T-helper 1 cell treated with Interleukin-12 subunit alpha and Interleukin-12 subunit beta and Interleukin-4 antibody, amounts not matched to agents 30 μg/mL and 1 μg/mL, for 36 hours (primary cell): ENCODE measurements at regions not wholly inside any gene's neighbourhood (a gene's known extent, or its start where the extent isn't known, plus 50 kb on each side); places are given as distances from the start of the nearest gene placed in this dataset.

Source experiments
- H3K27ac Mint-ChIP-seq: one replicate; pipeline ENCODE4 v1.8.0; 2021; ENCODE audit warnings: mild to moderate bottlenecking, mixed read lengths
- H3K27me3 Mint-ChIP-seq: one replicate; pipeline ENCODE4 v1.8.0; 2021; ENCODE audit warnings: low read depth, mixed read lengths
- H3K36me3 Mint-ChIP-seq: one replicate; pipeline ENCODE4 v1.8.0; 2021; ENCODE audit warnings: low read depth, mixed read lengths
- H3K4me1 Mint-ChIP-seq: one replicate; pipeline ENCODE4 v1.8.0; 2021; ENCODE audit warnings: low read depth, mixed read lengths
- H3K4me3 Mint-ChIP-seq: one replicate; pipeline ENCODE4 v1.8.0; 2021; ENCODE audit warnings: mild to moderate bottlenecking, moderate library complexity, mixed read lengths
- H3K9me3 Mint-ChIP-seq: one replicate; pipeline ENCODE4 v1.8.0; 2021; ENCODE audit warnings: mixed read lengths

DNA sequence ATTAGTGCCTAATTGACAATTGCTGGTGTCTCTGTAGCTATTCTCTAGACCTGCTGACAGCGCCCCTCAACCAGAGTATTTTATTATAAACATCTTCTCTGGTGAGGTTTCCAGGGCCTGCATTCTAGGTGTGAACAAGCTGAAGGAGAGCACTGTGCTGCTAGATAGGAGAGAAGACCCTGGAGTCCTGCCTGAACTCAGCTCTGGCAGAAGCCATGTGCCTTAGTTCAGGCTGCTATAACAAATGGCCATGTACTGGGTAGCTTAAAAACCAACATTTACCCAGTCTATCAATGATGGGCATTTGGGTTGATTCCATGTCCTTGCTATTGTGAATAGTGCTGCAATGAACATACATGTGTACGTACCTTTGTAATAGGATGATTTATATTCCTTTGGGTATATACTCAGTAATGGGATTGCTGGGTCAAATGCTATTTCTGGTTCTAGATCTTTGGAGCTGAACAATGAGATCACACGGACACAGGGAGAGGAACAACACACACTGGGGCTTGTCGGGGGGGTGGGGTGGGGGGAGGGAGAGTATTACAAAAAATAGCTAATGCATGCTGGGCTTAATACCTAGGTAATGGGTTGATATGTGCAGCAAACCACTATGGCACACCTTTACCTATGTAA, 185.5 kb upstream of the CPEB2 start:
- no peaks in the 10 kb centered on the region for H3K4me1 Mint-ChIP-seq
- no peak overlapping the region for H3K4me3 Mint-ChIP-seq
- H3K36me3 Mint-ChIP-seq = no peaks in the 10 kb centered on the region
- no peak overlapping the region for H3K27ac Mint-ChIP-seq
- no peaks in the 10 kb centered on the region for H3K27me3 Mint-ChIP-seq
- no peaks in the 10 kb centered on the region for H3K9me3 Mint-ChIP-seq

DNA sequence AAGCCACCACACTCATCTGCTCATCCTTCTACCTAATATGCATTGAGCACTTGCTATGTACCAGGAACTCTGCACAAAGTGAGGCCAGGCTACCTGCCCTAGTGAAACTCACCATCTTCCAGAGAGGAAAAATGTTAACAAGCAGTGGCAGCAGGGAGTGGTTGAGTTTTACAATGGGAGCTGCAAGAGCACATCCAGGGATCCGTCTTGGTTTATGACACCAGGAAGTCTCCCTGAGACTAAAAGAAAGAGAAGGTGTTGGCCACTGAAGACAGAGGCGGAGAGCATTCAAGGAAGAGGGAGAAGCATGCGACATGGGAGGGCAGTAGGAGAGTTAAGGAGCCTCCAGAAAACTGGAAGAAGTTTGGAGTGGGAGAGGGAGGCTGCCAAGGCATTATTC, 178.1 kb upstream of the CPEB2 start:
- Mint-ChIP-seq H3K36me3 (no peaks in the 10 kb centered on the region), H3K9me3 (no peaks in the 10 kb centered on the region), H3K27me3 (no peaks in the 10 kb centered on the region), H3K4me3 (no peak overlapping the region), H3K27ac (no peak overlapping the region), H3K4me1 (no peaks in the 10 kb centered on the region)

GRCh38 chr4:14827111-14827510, 175.2 kb upstream of the CPEB2 start:
- Mint-ChIP-seq H3K4me1 (no peaks in the 10 kb centered on the region), H3K27me3 (no peaks in the 10 kb centered on the region), H3K9me3 (no peaks in the 10 kb centered on the region), H3K36me3 (no peaks in the 10 kb centered on the region), H3K27ac (no peak overlapping the region), H3K4me3 (no peak overlapping the region)

DNA sequence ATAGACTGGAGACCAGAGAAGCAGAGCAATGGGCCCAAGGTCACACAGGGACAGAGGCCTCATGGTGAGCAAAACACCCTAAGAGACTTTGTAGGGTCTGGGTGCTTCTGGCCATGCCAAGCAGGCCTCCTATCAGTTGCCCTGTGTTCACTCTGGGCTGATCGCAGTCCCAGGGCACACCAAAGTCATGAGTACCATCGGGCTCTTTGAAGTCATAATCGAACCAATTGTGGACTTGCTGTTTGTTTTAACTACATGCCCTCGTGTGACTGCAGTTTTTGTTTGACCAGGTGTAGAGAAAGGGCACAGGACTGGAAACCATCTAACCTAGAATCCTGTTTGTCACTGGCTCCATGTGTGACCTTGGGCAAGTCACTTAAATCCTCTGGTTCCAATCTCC, 172.5 kb upstream of the CPEB2 start:
- no peaks in the 10 kb centered on the region for H3K27me3 Mint-ChIP-seq

DNA sequence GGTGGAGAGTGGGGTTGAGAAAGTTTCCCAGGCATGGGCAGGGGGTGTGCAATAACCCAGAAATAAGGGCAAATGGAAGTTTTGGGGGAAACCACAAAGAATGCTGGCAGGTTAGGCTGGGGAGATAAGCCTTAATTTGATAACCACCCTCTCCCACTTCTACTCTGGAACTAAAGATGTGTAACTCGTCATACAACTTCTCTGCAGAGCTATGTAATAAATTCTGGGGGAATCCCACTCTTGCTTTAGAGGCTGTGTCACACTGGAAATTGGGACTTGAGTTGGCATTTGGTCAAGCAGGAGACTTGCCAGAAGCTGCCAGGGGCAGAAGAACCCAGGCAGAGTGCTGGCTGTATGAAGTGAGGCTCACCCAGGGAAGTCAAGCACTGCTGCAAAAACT, 170.9 kb upstream of the CPEB2 start:
- H3K9me3 Mint-ChIP-seq = no peaks in the 10 kb centered on the region
- H3K4me1 Mint-ChIP-seq = no peaks in the 10 kb centered on the region
- H3K27me3 Mint-ChIP-seq = no peaks in the 10 kb centered on the region
- H3K27ac Mint-ChIP-seq = no peak overlapping the region
- no peak overlapping the region for H3K4me3 Mint-ChIP-seq
- H3K36me3 Mint-ChIP-seq = no peaks in the 10 kb centered on the region

More for the DNA sequence above, 172.5 kb upstream of the CPEB2 start:
- Mint-ChIP-seq H3K27ac (no peak overlapping the region), H3K9me3 (no peaks in the 10 kb centered on the region), H3K36me3 (no peaks in the 10 kb centered on the region), H3K4me3 (no peak overlapping the region), H3K4me1 (no peaks in the 10 kb centered on the region)

- Mint-ChIP-seq H3K4me1 (no peaks in the 10 kb centered on the region), H3K9me3 (peaks cover 4% of the 10 kb centered on the region), H3K27me3 (no peaks in the 10 kb centered on the region), H3K36me3 (no peaks in the 10 kb centered on the region), H3K27ac (no peak overlapping the region), H3K4me3 (no peak overlapping the region)
Observed at GRCh38 chr4:14833053-14833452, 169.2 kb upstream of the CPEB2 start.

DNA sequence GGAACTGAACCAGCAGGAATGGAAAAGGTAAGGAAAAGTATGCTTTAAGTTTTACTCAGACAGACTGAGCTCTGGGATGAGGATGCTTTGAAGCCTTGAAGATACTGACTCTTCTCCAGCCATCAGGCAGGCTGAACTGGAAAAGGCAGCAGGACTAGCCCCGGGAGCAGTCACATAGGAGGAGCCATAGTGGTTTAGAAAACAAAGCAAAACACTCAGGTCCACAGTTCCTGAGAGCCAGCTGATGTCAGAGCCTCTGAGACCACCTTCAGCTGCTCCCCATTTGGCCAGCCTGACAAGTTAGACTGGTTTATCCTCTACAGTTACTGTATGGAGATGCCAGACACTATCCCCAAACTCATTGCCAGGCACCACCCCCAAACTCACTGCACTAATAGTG, 167.9 kb upstream of the CPEB2 start:
- H3K27me3 Mint-ChIP-seq = no peaks in the 10 kb centered on the region
- H3K9me3 Mint-ChIP-seq = peaks cover 4% of the 10 kb centered on the region
- H3K27ac Mint-ChIP-seq = no peak overlapping the region
- H3K4me1 Mint-ChIP-seq = no peaks in the 10 kb centered on the region
- H3K4me3 Mint-ChIP-seq = no peak overlapping the region
- H3K36me3 Mint-ChIP-seq = no peaks in the 10 kb centered on the region

GRCh38 chr4:14835288-14835687, 167.0 kb upstream of the CPEB2 start:
- H3K27ac Mint-ChIP-seq = no peak overlapping the region
- no peaks in the 10 kb centered on the region for H3K4me1 Mint-ChIP-seq
- no peak overlapping the region for H3K4me3 Mint-ChIP-seq
- no peaks in the 10 kb centered on the region for H3K36me3 Mint-ChIP-seq
- H3K9me3 Mint-ChIP-seq = peaks cover 4% of the 10 kb centered on the region
- H3K27me3 Mint-ChIP-seq = no peaks in the 10 kb centered on the region

DNA sequence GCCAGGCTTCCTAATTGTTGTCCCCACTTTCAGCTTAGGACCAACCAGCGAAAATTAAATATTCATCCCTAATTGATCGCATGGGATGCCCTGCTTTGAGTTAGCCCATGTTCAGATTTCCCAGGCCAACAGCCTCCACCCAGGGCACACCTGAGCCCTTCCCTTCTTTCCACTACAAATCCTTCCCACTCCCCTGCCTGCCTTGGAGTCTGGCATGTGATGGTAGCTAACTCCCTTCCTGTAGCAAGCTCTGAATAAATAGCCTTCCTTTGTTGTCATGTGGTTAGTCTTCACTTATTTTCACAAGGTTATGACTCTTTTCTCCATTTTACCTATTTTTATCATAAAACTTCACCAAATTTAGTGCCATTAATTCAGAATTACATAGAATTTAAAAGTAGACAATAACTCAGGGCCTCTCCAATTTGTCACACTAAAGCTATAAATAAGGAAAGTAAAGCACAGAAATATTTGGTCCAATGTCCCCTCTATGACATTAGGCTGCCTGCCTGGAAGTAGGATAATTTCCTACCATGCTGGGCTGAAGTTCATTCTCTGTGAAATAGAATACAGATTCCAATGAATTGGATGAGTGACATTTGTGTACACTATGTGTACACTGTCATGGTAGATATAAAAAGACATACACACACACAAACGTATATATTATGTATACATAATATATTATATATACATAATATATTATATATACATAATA, 166.4 kb upstream of the CPEB2 start:
- no peaks in the 10 kb centered on the region for H3K4me1 Mint-ChIP-seq
- H3K27me3 Mint-ChIP-seq = no peaks in the 10 kb centered on the region
- no peak overlapping the region for H3K27ac Mint-ChIP-seq
- no peak overlapping the region for H3K4me3 Mint-ChIP-seq
- no peaks in the 10 kb centered on the region for H3K36me3 Mint-ChIP-seq
- peaks cover 4% of the 10 kb centered on the region for H3K9me3 Mint-ChIP-seq

- Mint-ChIP-seq H3K4me3 (no peak overlapping the region), H3K27ac (no peak overlapping the region), H3K4me1 (no peaks in the 10 kb centered on the region), H3K36me3 (no peaks in the 10 kb centered on the region), H3K9me3 (peaks cover 9% of the 10 kb centered on the region), H3K27me3 (no peaks in the 10 kb centered on the region)
Observed at GRCh38 chr4:14837860-14838259, 164.4 kb upstream of the CPEB2 start.

GRCh38 chr4:14841801-14842768, 160.2 kb upstream of the CPEB2 start:
- no peak overlapping the region for H3K27ac Mint-ChIP-seq
- no peaks in the 10 kb centered on the region for H3K4me1 Mint-ChIP-seq
- peaks cover 9% of the 10 kb centered on the region for H3K9me3 Mint-ChIP-seq
- H3K36me3 Mint-ChIP-seq = peaks cover under 1% of the 10 kb centered on the region
- no peaks in the 10 kb centered on the region for H3K27me3 Mint-ChIP-seq
- H3K4me3 Mint-ChIP-seq = no peak overlapping the region

GRCh38 chr4:14842964-14843630, 159.2 kb upstream of the CPEB2 start:
- Mint-ChIP-seq H3K4me1 (no peaks in the 10 kb centered on the region), H3K4me3 (no peak overlapping the region), H3K36me3 (peaks cover 5% of the 10 kb centered on the region), H3K27me3 (no peaks in the 10 kb centered on the region), H3K27ac (no peak overlapping the region), H3K9me3 (peaks cover 5% of the 10 kb centered on the region)

- Mint-ChIP-seq H3K4me1 (no peaks in the 10 kb centered on the region), H3K4me3 (no peak overlapping the region), H3K27me3 (no peaks in the 10 kb centered on the region), H3K36me3 (peaks cover 5% of the 10 kb centered on the region), H3K27ac (no peak overlapping the region), H3K9me3 (peaks cover 4% of the 10 kb centered on the region)
Observed at GRCh38 chr4:14844061-14844460, 158.2 kb upstream of the CPEB2 start.

GRCh38 chr4:14848229-14848628, 154.1 kb upstream of the CPEB2 start:
- Mint-ChIP-seq H3K27me3 (no peaks in the 10 kb centered on the region), H3K36me3 (peaks cover 5% of the 10 kb centered on the region), H3K4me3 (no peak overlapping the region), H3K4me1 (peaks cover 6% of the 10 kb centered on the region), H3K9me3 (peaks cover 6% of the 10 kb centered on the region), H3K27ac (no peak overlapping the region)
